A549 (cell line): ENCODE measurements at regions not wholly inside any gene's neighbourhood (a gene's known extent, or its start where the extent isn't known, plus 50 kb on each side); places are given as distances from the start of the nearest gene placed in this dataset.
A peak's percentile ranks its signal among the peaks of the same experiment; 100 is the strongest.

ENCODE experiments used
- ATAC-seq, 2 experiments: fragments of 200-7000 bp in 1 of 2; fragments of >200 bp in 1 of 2; cut with Nextera tagmentation in 1 of 2; cut with Tn5 transposase in 1 of 2; 3 replicates each; pipeline versions ENCODE4 v1.8.0 to v1.9.1; 2018 to 2020; ENCODE audit warnings: mild to moderate bottlenecking in 1 of 2, moderate library complexity in 1 of 2
- CTCF ChIA-PET: fragments of 300-600 bp; sonication (Branson Sonifier 250); formaldehyde crosslinking; extraction: SDS; loops from one replicate; lab custom pipeline; 2021; ENCODE audit warnings: antibody characterized with exemption, inconsistent platforms; lab: Yijun Ruan, JAX
- POLR2A ChIA-PET: fragments of 350-600 bp; formaldehyde crosslinking; extraction: SDS; loops from one replicate; lab custom pipeline; 2021; ENCODE audit warnings: antibody characterized with exemption, inconsistent platforms; lab: Yijun Ruan, JAX
- DNase-seq, 2 experiments: peaks; one replicate each; pipeline versions ENCODE4 v3.0.0 to v3.0.0-alpha.2; 2011 to 2016; ENCODE audit warnings: low read depth in 1 of 2, low spot score in 1 of 2
- FAIRE-seq: peaks from 2 replicates; lab custom pipeline; 2011; peaks lifted over from hg19 to GRCh38; lab: Jason Lieb, UNC
- H3K27ac ChIP-seq, 2 experiments: fragments of >200 bp; sonication (Bioruptor Twin); formaldehyde crosslinking; 3 replicates each; pipeline ENCODE4 v1.5.1; 2016 to 2017
- H3K4me1 ChIP-seq: fragments of >200 bp; sonication (Bioruptor Twin); formaldehyde crosslinking; 3 replicates; pipeline ENCODE4 v1.6.1; 2016
- H3K4me2 ChIP-seq: fragments of >200 bp; sonication (Bioruptor Twin); formaldehyde crosslinking; 3 replicates; pipeline ENCODE4 v1.6.1; 2016
- H3K4me3 ChIP-seq: fragments of >200 bp; sonication (Bioruptor Twin); formaldehyde crosslinking; 3 replicates; pipeline ENCODE4 v1.5.1; 2016
- H3K9me3 ChIP-seq: fragments of >200 bp; sonication (Bioruptor Twin); formaldehyde crosslinking; 3 replicates; pipeline ENCODE4 v1.6.1; 2016
- BHLHE40 ChIP-seq: IDR thresholded peaks from 2 replicates; pipeline ENCODE4 v1.6.1; 2012; ENCODE audit warnings: low read depth, low read length, inconsistent platforms
- CBX2 ChIP-seq: fragments of 200-600 bp; sonication (generic); IDR thresholded peaks from 2 replicates; pipeline ENCODE4 v1.6.1; 2016; ENCODE audit warnings: low read depth, mild to moderate bottlenecking, borderline replicate concordance
- CEBPB ChIP-seq, 2 experiments: fragments of >200 bp in 1 of 2; sonication (Bioruptor Twin) in 1 of 2; formaldehyde crosslinking in 1 of 2; IDR thresholded peaks; 2 replicates each; pipeline ENCODE4 v1.6.1; 2012 to 2016
- CHD2 ChIP-seq: fragments of 150-350 bp; IDR thresholded peaks from 2 replicates; pipeline ENCODE4 v1.6.1; 2014; ENCODE audit warnings: low read length; ENCODE audit not compliant: partially characterized antibody
- EHF ChIP-seq: fragments of 250-450 bp; sonication (Bioruptor Pico); IDR thresholded peaks from 2 replicates; pipeline ENCODE4 v1.5.0; 2020; ENCODE audit warnings: mild to moderate bottlenecking
- EP300 ChIP-seq, 2 experiments: fragments of >200 bp; sonication (Bioruptor Twin); formaldehyde crosslinking; IDR thresholded peaks; 2 replicates in 1 of 2; 3 replicates in 1 of 2; pipeline ENCODE4 v1.6.1; 2016 to 2017
- ESRRA ChIP-seq: fragments of 150-350 bp; IDR thresholded peaks from 2 replicates; pipeline ENCODE4 v1.6.1; 2014; ENCODE audit warnings: mild to moderate bottlenecking, low read length, borderline replicate concordance
- FOSB ChIP-seq: fragments of 250-450 bp; sonication (Bioruptor Pico); IDR thresholded peaks from 2 replicates; pipeline ENCODE4 v1.5.0; 2020; ENCODE audit warnings: mild to moderate bottlenecking, moderate library complexity
- FOSL2 ChIP-seq, 2 experiments: fragments of 450-650 bp in 1 of 2; fragments of >200 bp in 1 of 2; sonication (Bioruptor Twin) in 1 of 2; formaldehyde crosslinking; IDR thresholded peaks; 2 replicates each; pipeline versions ENCODE4 v1.5.0 to v1.6.1; 2016 to 2020; ENCODE audit warnings: mild to moderate bottlenecking in 1 of 2, moderate library complexity in 1 of 2
- GATA3 ChIP-seq: IDR thresholded peaks from 2 replicates; pipeline ENCODE4 v1.6.1; 2012; ENCODE audit warnings: borderline replicate concordance
- JUN ChIP-seq, 2 experiments: fragments of >200 bp; sonication (Bioruptor Twin); formaldehyde crosslinking; IDR thresholded peaks; 2 replicates in 1 of 2; 3 replicates in 1 of 2; pipeline ENCODE4 v1.6.1; 2016 to 2017
- MAZ ChIP-seq: fragments of 150-350 bp; IDR thresholded peaks from 2 replicates; pipeline ENCODE4 v1.6.1; 2014; ENCODE audit warnings: antibody characterized with exemption, low read depth, low read length, borderline replicate concordance
- NR3C1 ChIP-seq: fragments of >200 bp; sonication (Bioruptor Twin); formaldehyde crosslinking; IDR thresholded peaks from 3 replicates; pipeline ENCODE4 v1.6.1; 2017
- RAD21 ChIP-seq, 2 experiments: fragments of >200 bp in 1 of 2; sonication (Bioruptor Twin) in 1 of 2; formaldehyde crosslinking in 1 of 2; IDR thresholded peaks in 1 of 2; conservative IDR thresholded peaks in 1 of 2; 2 replicates in 1 of 2; 3 replicates in 1 of 2; pipeline ENCODE4 v1.6.1; 2012 to 2018; ENCODE audit warnings: inconsistent platforms in 1 of 2
- RARB ChIP-seq: fragments of 250-450 bp; sonication (Bioruptor Pico); IDR thresholded peaks from 2 replicates; pipeline ENCODE4 v1.8.0; 2021; ENCODE audit warnings: mild to moderate bottlenecking, moderate library complexity
- RFX5 ChIP-seq: fragments of 450-650 bp; IDR thresholded peaks from 2 replicates; pipeline ENCODE4 v1.7.1; 2014; ENCODE audit warnings: antibody characterized with exemption, mild to moderate bottlenecking, moderate library complexity
- SMC3 ChIP-seq: fragments of >200 bp; sonication (Bioruptor Twin); formaldehyde crosslinking; IDR thresholded peaks from 3 replicates; pipeline ENCODE4 v1.6.1; 2018; ENCODE audit warnings: inconsistent platforms
- USF2 ChIP-seq: fragments of 450-650 bp; IDR thresholded peaks from 2 replicates; pipeline ENCODE4 v1.6.1; 2014; ENCODE audit warnings: antibody characterized with exemption
- ZC3H11A ChIP-seq: fragments of 450-650 bp; IDR thresholded peaks from 2 replicates; pipeline ENCODE4 v1.6.1; 2014; ENCODE audit warnings: antibody characterized with exemption, mild to moderate bottlenecking
- WGBS: methylation state at CpG from one replicate; pipeline ENCODE4 v1.1.6; 2017; ENCODE audit errors: missing lambda C conversion rate; 5-methylcytosine and 5-hydroxymethylcytosine counted together
- TF ChIP-seq, protein P1 (sequence below): fragments of 200-600 bp; sonication (generic); IDR thresholded peaks from 2 replicates; pipeline ENCODE4 v1.6.1; 2016; ENCODE audit warnings: antibody characterized with exemption, mild to moderate bottlenecking, moderate library complexity

DNA sequence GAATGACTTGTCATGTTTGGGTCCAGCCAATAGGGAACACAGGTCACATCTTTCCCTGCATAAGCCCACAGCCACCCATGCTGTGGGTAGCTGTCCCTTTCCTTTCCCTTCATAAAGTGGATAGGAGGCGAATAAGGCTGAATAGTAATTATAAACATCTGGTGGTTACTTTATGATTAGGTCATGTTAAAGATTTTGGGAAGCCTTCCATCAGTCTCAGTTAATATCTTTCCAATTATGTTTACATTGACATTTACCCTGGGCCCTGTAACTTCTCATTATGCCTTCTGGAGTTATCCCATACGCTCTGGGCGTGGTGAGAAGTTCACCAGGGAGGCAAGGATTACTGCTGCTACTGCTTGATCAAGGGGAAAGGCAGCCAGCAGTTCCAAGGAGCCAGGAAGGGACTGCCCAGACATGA is 197.2 kb downstream of the HLX start (continued):
- TF ChIP-seq, protein P1, sequence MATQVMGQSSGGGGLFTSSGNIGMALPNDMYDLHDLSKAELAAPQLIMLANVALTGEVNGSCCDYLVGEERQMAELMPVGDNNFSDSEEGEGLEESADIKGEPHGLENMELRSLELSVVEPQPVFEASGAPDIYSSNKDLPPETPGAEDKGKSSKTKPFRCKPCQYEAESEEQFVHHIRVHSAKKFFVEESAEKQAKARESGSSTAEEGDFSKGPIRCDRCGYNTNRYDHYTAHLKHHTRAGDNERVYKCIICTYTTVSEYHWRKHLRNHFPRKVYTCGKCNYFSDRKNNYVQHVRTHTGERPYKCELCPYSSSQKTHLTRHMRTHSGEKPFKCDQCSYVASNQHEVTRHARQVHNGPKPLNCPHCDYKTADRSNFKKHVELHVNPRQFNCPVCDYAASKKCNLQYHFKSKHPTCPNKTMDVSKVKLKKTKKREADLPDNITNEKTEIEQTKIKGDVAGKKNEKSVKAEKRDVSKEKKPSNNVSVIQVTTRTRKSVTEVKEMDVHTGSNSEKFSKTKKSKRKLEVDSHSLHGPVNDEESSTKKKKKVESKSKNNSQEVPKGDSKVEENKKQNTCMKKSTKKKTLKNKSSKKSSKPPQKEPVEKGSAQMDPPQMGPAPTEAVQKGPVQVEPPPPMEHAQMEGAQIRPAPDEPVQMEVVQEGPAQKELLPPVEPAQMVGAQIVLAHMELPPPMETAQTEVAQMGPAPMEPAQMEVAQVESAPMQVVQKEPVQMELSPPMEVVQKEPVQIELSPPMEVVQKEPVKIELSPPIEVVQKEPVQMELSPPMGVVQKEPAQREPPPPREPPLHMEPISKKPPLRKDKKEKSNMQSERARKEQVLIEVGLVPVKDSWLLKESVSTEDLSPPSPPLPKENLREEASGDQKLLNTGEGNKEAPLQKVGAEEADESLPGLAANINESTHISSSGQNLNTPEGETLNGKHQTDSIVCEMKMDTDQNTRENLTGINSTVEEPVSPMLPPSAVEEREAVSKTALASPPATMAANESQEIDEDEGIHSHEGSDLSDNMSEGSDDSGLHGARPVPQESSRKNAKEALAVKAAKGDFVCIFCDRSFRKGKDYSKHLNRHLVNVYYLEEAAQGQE: no peak

- ChIA-PET POLR2A (no interaction called here), CTCF (no interaction called here)
- FAIRE-seq (no peak), DNase-seq (no peak), ATAC-seq (no peak)
- Histone ChIP-seq H3K4me1 (no peaks in the 10 kb centered on the region; the same call in 2 of the 3 replicates), H3K4me3 (no peak overlapping the region), H3K4me2 (no peak overlapping the region), H3K27ac (no peak overlapping the region), H3K9me3 (no peaks in the 10 kb centered on the region)
- 64% methylated on average over 1 of the region's 1 CpG for WGBS
- TF ChIP-seq SMC3: no peak
- 0 out of 4 replicates have a peak, but pooled peaks of 1 of the 2 experiments have one; percentile 40 for TF ChIP-seq CEBPB (IDR thresholded peaks at IDR 0.05)
- no peak for TF ChIP-seq MAZ
- TF ChIP-seq EHF (CRISPR knock-in tag): no peak
- TF ChIP-seq ZC3H11A: no peak
- TF ChIP-seq USF2: no peak
- no peak for TF ChIP-seq RARB (CRISPR knock-in tag)
- TF ChIP-seq JUN (IDR thresholded peaks at IDR 0.05): no peak
These were observed 199.2 kb downstream of the HLX start for GRCh38 chr1:221078260-221078965.

GRCh38 chr1:221083902-221084301 is 204.7 kb downstream of the HLX start:
- TF ChIP-seq RAD21 (conservative IDR thresholded peaks at IDR 0.05 in 1 of 2, IDR thresholded peaks at IDR 0.05 in 1 of 2) (no peak), GATA3 (no peak), FOSL2 (IDR thresholded peaks at IDR 0.05) (no peak), FOSL2 (CRISPR knock-in tag; IDR thresholded peaks at IDR 0.05) (no peak), CBX2 (no peak), RARB (CRISPR knock-in tag) (no peak), USF2 (no peak), NR3C1 (no peak), FOSB (no peak), RFX5 (no peak), BHLHE40 (no peak), EP300 (IDR thresholded peaks at IDR 0.05) (no peak), CHD2 (no peak), ESRRA (no peak)
- Histone ChIP-seq H3K9me3 (no peaks in the 10 kb centered on the region), H3K27ac (no peak overlapping the region), H3K4me1 (peaks cover 18% of the 10 kb centered on the region), H3K4me3 (no peak overlapping the region), H3K4me2 (no peak overlapping the region)
- ChIA-PET CTCF (interaction anchor here (1.2 kb wide), 1 partner anchor 1371 kb away, joined by 3 read pairs; no protein-coding TSS in a partner anchor), POLR2A (no interaction called here)
- ATAC-seq: no peak
- 72% methylated on average over 1 of the region's 1 CpG for WGBS
- FAIRE-seq: no peak
- DNase-seq: no peak
